AG04449 (cell line): ENCODE measurements at regions not wholly inside any gene's neighbourhood (a gene's known extent, or its start where the extent isn't known, plus 50 kb on each side); places are given as distances from the start of the nearest gene placed in this dataset.

ENCODE experiments used
- CTCF ChIA-PET: fragments of 350-600 bp; formaldehyde crosslinking; extraction: SDS; loops from one replicate; lab custom pipeline; 2021; ENCODE audit warnings: antibody characterized with exemption; lab: Yijun Ruan, JAX
- POLR2A ChIA-PET: fragments of 400-600, 350-600 bp; formaldehyde crosslinking; extraction: SDS; loops from one replicate; lab custom pipeline; 2020; ENCODE audit warnings: antibody characterized with exemption, inconsistent platforms; lab: Yijun Ruan, JAX
- DNase-seq: peaks from one replicate; pipeline ENCODE4 v3.0.0-alpha.2; 2010; ENCODE audit warnings: low read depth, low spot score
- H3K4me3 ChIP-seq: 2 replicates; pipeline ENCODE4 v1.5.1; 2011; ENCODE audit warnings: low read depth, mild to moderate bottlenecking, control low read depth, low read length
- TF ChIP-seq, protein P1 (sequence below): IDR thresholded peaks from one replicate; pipeline ENCODE4 v1.5.1; 2011; ENCODE audit warnings: mild to moderate bottlenecking, moderate library complexity, low read length, control low read depth, inconsistent platforms; ENCODE audit not compliant: insufficient read depth; ENCODE audit errors: missing control alignments

DNA sequence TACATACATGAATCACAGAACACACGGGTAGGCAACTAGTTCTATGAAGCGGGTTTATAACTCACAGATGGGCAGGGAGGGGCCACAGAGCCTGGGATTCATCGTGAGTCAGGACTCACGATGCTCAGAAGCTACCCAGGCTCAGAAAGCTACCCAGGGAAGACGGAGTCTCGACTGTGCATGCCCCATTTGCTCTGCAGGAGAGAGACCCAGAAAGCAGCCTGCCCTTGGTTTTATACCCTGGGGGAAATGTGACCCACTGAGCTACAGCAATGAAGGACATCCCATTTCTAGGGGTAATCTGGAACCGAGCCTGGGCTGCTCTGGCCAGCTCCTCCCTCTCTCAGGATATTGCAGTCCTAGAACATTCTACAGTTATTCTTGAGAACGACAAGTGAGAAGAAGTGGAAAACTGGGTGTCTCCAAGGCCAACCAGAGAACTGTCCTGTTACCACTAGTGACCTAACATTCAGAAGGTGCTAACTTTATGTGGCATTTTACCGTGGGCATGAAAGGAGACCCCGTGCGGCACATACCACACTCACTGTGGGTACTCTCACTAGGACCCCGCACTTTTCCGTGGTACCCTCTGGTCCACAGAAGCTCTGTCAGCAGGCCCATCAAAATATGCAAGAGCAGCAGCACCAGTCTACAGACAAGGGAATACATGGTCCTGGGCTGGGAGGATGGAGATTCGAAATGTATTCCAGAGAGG is 201.9 kb upstream of the PMEPA1 start:
- no peak overlapping the region for H3K4me3 ChIP-seq
- ChIA-PET CTCF (no interaction called here), POLR2A (no interaction called here)
- TF ChIP-seq, protein P1, sequence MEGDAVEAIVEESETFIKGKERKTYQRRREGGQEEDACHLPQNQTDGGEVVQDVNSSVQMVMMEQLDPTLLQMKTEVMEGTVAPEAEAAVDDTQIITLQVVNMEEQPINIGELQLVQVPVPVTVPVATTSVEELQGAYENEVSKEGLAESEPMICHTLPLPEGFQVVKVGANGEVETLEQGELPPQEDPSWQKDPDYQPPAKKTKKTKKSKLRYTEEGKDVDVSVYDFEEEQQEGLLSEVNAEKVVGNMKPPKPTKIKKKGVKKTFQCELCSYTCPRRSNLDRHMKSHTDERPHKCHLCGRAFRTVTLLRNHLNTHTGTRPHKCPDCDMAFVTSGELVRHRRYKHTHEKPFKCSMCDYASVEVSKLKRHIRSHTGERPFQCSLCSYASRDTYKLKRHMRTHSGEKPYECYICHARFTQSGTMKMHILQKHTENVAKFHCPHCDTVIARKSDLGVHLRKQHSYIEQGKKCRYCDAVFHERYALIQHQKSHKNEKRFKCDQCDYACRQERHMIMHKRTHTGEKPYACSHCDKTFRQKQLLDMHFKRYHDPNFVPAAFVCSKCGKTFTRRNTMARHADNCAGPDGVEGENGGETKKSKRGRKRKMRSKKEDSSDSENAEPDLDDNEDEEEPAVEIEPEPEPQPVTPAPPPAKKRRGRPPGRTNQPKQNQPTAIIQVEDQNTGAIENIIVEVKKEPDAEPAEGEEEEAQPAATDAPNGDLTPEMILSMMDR = no peak
- DNase-seq = no peak

DNA sequence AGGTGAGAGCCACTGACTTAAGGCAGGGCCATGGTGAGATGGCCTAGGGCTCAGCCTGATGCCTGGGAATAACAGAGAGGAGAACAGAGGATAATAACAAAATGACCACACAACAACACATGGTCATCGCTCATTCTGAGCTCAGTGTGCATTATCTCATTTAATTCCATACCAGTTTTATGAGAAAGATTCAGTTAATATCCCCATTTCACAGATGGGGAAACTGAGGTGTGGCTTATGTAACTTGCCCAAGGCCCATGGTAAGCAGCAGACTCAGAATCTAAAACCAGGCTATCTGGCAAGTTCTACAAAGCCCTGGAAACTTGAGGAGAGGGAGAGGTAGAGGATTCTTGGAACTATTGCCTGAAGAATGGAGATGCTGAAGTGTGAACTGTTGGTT is 200.9 kb upstream of the PMEPA1 start:
- ChIA-PET CTCF (no interaction called here), POLR2A (no interaction called here)
- TF ChIP-seq, protein P1 = no peak
- no peak overlapping the region for H3K4me3 ChIP-seq
- DNase-seq = no peak

DNA sequence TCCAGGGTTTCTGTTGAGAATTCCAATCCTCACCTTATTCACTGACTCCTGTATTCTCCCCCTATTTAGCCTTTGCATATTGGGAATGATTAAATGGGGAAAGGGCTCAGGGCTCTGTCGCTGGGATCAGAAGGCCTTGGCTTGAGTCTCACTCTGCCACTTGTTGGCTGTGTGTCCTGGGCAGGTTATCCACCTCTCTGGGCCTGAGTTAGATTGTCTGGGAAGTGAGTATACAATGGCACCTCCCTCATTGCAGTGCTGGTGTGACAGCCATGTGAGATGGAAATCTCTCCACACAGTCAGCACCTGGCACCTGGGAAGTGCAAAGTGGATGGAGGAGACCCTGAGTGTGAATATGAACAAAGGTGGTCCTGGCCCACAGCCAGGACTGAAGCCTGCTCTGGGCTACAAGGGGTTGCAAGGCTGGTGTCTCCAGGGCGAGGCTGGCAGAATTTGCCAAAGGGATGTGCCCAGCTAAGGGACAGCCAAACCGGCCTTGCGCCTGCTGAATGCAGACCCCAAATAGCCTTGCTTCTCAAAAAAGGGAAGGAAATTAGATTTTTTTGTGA is 200.0 kb upstream of the PMEPA1 start:
- POLR2A ChIA-PET = no interaction called here
- TF ChIP-seq, protein P1 = no peak
- CTCF ChIA-PET = no interaction called here
- DNase-seq = no peak
- H3K4me3 ChIP-seq = no peak overlapping the region

DNA sequence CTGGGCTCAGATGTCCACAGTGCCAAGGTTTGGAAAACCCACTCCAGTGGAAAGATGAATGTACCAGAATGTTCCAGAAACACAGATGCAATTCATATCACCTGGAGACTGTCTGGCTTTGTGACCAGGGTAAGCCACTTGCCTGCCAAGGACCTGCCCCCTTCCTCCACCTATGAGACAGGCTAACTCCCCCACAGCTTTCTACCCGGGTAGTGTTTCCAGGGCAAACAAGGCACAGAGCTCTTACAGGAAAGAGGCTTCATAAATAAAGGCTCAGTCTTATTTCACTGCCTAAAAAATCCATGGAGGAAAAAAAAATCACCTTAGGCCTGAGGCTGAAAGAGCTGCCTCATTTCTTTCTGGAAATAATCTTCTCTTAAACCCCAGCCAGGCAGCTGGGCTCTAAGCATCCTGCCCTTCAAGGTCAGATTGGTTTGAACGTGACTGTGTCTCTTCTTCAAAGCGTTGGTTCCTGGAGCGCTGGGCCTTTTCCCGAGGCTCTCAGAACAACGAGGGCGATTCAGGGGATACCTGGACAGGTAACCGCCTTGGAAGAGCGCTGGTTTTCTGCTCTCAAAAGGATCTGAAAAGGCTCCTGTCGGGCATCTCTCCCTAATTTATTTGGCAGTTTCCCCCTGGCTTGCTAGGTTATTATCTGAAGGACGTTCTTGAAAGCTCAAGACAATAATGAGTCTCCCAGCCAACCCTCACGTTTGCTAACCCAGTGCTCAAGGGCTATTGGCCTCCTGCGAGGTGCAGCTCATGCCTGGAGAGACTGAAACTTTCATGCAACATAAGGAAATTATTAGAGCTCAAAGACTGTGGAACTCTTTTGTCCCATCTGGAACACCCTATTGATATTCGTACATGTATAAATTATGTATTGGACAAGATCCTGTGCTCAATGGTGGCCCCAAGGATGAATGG is 199.2 kb upstream of the PMEPA1 start:
- no peak for DNase-seq
- CTCF ChIA-PET = no interaction called here

DNA sequence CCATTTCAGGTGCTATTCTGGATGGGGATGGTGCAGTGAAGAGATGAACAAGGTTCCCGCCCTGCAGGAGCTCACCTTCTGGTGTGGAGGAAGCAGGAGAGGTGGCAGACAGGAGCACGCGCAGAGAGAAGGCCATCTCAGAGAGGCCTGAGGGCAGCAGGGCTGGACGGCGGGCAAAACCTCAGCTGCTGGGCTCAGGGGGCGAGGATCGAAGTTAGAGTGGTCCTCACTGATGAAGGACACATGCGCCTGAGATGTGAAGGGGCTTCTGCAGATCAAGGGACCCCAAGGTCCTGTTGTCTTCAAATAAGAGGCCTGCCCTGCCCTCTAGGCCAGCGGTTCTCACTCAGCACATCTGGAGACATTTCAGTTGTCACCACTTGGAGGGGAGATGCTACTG is 198.4 kb upstream of the PMEPA1 start:
- no peak overlapping the region for H3K4me3 ChIP-seq
- ChIA-PET POLR2A (no interaction called here), CTCF (no interaction called here)
- DNase-seq = no peak
- TF ChIP-seq, protein P1 = no peak

More for the DNA sequence above, 199.2 kb upstream of the PMEPA1 start:
- POLR2A ChIA-PET = no interaction called here
- TF ChIP-seq, protein P1 = no peak
- no peak overlapping the region for H3K4me3 ChIP-seq
